ENCODE measurements at regions not wholly inside any gene's neighbourhood (a gene's known extent, or its start where the extent isn't known, plus 50 kb on each side); places are given as distances from the start of the nearest gene placed in this dataset.

GRCh38 chr3:162960269-162960668 is 1463.7 kb downstream of the OTOL1 start:
- no peak for TF ChIP-seq CEBPB (IDR thresholded peaks at IDR 0.05)
- TF ChIP-seq, protein P1, sequence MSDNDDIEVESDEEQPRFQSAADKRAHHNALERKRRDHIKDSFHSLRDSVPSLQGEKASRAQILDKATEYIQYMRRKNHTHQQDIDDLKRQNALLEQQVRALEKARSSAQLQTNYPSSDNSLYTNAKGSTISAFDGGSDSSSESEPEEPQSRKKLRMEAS (IDR thresholded peaks at IDR 0.05), result no peak
- TF ChIP-seq NFIC (IDR thresholded peaks at IDR 0.05), result no peak
- no peak for TF ChIP-seq REST (IDR thresholded peaks at IDR 0.05; ENCODE audit: low read depth)
- TF ChIP-seq YY1 (IDR thresholded peaks at IDR 0.05; ENCODE audit: low read depth), result no peak
- no peak for TF ChIP-seq TAF1 (IDR thresholded peaks at IDR 0.05; ENCODE audit: low read depth)
- no peak for TF ChIP-seq EP300 (IDR thresholded peaks at IDR 0.05; ENCODE audit: borderline replicate concordance)
- TF ChIP-seq EGR1 (IDR thresholded peaks at IDR 0.05), result no peak
- TF ChIP-seq TCF12 (IDR thresholded peaks at IDR 0.05; ENCODE audit: low read depth), result no peak

GRCh38 chr3:162970292-162970691 is 1473.7 kb downstream of the OTOL1 start:
- TF ChIP-seq, protein P1 (IDR thresholded peaks at IDR 0.05), result no peak
- TF ChIP-seq REST (IDR thresholded peaks at IDR 0.05; ENCODE audit: low read depth) (no peak), USF1 (IDR thresholded peaks at IDR 0.05) (no peak), TAF1 (IDR thresholded peaks at IDR 0.05; ENCODE audit: low read depth) (no peak), CREB1 (IDR thresholded peaks at IDR 0.05; ENCODE audit: low read depth) (no peak), EGR1 (IDR thresholded peaks at IDR 0.05) (no peak), EP300 (IDR thresholded peaks at IDR 0.05; ENCODE audit: borderline replicate concordance) (no peak), RAD21 (IDR thresholded peaks at IDR 0.05; ENCODE audit: low read depth) (no peak), NFIC (IDR thresholded peaks at IDR 0.05) (no peak), CEBPB (IDR thresholded peaks at IDR 0.05) (no peak), TCF12 (IDR thresholded peaks at IDR 0.05; ENCODE audit: low read depth) (no peak), FOXM1 (IDR thresholded peaks at IDR 0.05; ENCODE audit: borderline replicate concordance, low read depth) (no peak), ZBTB7A (IDR thresholded peaks at IDR 0.05; ENCODE audit: low read depth) (no peak), TEAD4 (IDR thresholded peaks at IDR 0.05) (no peak), YY1 (IDR thresholded peaks at IDR 0.05; ENCODE audit: low read depth) (no peak)

- TF ChIP-seq FOXM1 (IDR thresholded peaks at IDR 0.05; ENCODE audit: borderline replicate concordance, low read depth), result no peak
- no peak for TF ChIP-seq NFIC (IDR thresholded peaks at IDR 0.05)
Observed at GRCh38 chr3:162971715-162972114, 1475.1 kb downstream of the OTOL1 start.

DNA sequence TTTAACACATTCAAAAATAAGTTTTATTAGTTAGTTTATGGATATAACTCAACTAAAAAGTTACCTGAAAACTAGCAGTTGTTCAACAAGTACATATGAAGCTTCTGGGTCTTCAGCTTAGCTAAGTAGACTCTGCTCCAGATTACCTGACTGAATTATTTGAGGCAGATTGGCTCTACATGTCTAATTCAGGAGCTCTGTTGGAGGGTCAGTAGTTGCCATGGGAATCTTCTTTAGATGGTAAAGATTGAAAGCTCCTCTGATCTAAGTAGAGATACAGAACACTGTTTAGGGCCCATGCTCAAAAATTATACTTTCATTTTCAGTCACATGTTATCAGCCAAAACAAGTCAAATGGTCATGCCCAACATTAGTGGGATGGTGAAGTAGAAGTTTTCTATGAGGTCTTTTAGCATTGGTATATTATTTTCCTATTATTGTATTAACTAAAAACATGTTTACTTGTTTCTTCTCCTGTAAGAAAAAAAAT is 1476.9 kb downstream of the OTOL1 start:
- TF ChIP-seq USF1 (IDR thresholded peaks at IDR 0.05) (no peak), REST (IDR thresholded peaks at IDR 0.05; ENCODE audit: low read depth) (no peak), FOXM1 (IDR thresholded peaks at IDR 0.05; ENCODE audit: borderline replicate concordance, low read depth) (no peak), NFIC (IDR thresholded peaks at IDR 0.05) (no peak), TEAD4 (IDR thresholded peaks at IDR 0.05) (no peak), YY1 (IDR thresholded peaks at IDR 0.05; ENCODE audit: low read depth) (no peak), RAD21 (IDR thresholded peaks at IDR 0.05; ENCODE audit: low read depth) (no peak), CREB1 (IDR thresholded peaks at IDR 0.05; ENCODE audit: low read depth) (no peak), EGR1 (IDR thresholded peaks at IDR 0.05) (no peak), TAF1 (IDR thresholded peaks at IDR 0.05; ENCODE audit: low read depth) (no peak), ZBTB7A (IDR thresholded peaks at IDR 0.05; ENCODE audit: low read depth) (no peak), CEBPB (IDR thresholded peaks at IDR 0.05) (no peak), TCF12 (IDR thresholded peaks at IDR 0.05; ENCODE audit: low read depth) (no peak), EP300 (IDR thresholded peaks at IDR 0.05; ENCODE audit: borderline replicate concordance) (no peak)
- TF ChIP-seq, protein P1 (IDR thresholded peaks at IDR 0.05), result no peak
